Midbrain (tissue), 1 donor: ENCODE measurements at regions not wholly inside any gene's neighbourhood (a gene's known extent, or its start where the extent isn't known, plus 50 kb on each side); places are given as distances from the start of the nearest gene placed in this dataset.
"Not testable (repeated sequence)": the region's sequence is repeated elsewhere in the genome, so short reads cannot be mapped to it uniquely, and the experiment has no call there.

Source experiments
- DNase-seq: peaks from one replicate; lab custom pipeline; 2025; lab: John Stamatoyannopoulos, UW

DNA sequence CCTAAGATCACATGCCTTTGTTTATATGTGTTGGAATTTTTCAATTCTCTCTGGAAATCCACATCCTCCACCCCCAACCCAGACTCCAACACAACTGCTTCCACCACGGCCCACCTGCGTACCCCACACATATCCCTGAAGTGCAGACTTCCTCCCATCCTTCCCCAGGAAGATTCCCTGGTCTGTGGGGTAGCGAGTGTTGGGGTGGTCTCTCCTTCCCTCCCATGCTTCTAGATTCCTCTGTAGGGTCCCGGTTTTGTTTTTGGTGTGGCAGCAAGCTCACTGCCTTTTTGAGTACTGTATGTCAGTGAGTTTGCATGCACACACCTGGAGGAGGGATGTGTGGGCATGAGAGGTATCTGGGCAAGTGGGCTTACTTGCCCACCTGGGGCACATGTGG is 127.6 kb downstream of the MRPL14 start:
- DNase-seq, result no peak

DNA sequence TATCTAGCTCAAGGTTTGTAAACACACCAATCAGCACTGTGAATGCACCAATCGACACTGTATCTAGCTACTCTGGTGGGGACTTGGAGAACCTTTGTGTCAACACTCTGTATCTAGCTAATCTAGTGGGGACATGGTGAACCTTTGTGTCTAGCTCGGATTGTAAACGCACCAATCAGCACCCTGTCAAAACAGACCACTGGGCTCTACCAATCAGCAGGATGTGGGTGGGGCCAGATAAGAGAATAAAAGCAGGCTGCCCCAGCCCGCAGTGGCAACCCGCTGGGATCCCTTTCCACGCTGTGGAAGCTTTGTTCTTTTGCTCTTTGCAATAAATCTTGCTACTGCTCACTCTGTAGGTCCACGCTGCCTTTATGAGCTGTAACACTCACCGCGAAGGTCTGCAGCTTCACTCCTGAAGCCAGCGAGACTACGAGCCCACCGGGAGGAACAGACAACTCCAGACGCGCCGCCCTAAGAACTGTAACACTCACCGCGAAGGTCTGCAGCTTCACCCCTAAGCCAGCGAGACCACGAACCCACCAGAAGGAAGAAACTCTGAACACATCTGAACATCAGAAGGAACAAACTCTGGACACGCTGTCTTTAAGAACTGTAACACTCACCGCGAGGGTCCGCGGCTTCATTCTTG is 128.5 kb downstream of the MRPL14 start:
- DNase-seq, result not testable (repeated sequence)

DNA sequence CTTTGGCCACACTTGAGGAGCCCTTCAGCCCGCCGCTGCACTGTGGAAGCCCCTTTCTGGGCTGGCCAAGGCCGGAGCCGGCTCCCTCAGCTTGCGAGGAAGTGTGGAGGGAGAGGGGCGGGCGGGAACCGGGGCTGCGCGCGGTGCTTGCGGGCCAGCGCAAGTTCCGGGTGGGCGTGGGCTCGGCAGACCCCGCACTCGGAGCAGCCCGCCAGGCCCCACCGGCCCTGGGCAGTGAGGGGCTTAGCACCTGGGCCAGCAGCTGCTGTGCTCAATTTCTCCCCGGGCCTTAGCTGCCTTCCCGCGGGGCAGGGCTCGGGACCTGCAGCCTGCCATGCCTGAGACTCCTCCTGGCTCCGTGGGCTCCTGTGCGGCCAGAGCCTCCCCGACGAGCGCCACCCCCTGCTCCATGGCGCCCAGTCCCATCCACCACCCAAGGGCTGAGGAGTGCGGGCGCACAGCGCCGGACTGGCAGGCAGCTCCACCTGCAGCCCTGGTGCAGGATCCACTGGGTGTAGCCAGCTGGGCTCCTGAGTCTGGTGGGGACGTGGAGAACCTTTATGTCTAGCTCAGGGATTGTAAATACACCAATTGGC is 129.2 kb downstream of the MRPL14 start:
- DNase-seq, result not testable (repeated sequence)

DNA sequence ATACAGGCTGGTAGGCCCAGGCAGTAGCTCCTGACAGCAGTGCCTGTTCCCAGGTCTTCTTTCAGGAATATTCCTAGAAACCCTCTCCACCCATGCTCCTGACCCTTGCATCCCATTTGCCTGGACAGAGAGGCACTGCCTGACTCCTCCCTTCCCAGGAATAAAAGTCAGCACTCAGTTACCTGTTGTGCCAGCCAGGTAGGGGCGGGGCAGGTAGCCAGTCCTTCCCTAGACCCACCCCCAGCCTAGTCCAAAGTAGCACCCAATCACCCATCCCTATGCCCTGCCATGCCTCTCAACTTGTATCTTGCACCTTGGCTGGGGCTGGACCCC is 129.9 kb downstream of the MRPL14 start:
- DNase-seq, result no peak

DNA sequence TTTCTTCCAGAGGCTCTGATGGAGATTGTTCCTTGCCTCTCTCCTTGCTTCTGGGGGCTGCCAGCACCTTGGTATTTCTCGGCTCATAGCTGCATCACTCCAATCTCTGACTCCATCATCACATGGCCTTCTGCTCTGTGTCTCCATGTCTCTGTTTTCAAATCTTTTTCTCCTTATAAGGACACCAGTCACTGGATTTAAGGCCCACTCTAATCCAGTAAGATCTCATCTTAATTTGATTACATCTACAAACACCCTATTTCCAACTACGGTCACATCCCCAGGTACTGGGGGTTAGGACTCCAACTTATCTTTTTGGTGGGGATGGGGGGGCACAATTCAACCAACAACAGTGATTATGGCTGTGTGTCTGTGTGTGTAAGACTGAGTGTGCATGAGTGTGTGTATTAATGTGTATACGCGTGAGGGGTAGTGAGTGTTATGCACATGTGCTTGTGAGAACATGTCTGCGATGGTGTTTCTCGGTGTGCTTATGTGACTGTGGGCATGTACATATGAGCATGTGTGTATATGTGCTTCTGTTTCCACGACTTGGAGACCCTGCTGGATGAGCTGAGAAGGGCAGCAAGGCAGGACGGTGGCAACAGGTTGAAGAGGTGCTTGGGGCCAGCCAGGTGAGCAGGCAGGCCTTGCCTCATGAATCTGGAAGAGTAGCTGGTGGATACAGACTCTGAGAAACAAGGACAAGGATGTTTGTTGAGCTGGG is 130.5 kb downstream of the MRPL14 start:
- DNase-seq, result no peak

GRCh38 chr6:43995137-43995536 is 132.1 kb downstream of the MRPL14 start:
- no peak for DNase-seq

DNA sequence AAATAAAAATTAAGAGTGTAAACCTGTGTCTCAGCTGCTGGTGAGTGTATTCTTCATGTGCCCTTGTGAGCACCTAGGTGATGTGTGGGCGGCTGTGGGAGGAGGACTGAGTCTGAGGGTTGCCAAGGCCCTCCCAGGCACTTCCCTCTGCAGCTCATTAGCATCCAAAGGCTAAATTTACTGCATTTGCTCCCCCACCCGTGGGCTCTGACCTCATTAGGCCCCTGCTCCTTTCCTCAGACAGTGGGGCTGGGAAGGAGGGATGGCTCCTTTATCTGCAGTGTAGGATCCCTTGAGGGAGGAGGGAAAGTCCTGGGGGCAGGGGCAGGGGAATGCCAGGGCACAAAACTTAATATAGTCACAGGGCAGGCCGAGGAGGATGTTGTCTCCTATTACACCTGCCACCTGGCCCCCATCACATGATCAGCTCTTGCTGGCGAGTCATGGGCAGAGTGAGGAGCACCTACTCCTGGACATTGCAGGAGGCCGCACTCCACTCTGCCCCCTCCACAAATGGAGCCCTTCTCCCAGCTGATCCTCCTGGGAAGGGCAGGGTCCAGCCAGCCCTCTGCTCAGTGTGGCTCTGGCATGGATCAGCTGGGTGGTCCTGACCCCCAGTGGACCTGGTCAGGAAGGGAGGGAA is 133.2 kb downstream of the MRPL14 start:
- DNase-seq, result no peak

DNA sequence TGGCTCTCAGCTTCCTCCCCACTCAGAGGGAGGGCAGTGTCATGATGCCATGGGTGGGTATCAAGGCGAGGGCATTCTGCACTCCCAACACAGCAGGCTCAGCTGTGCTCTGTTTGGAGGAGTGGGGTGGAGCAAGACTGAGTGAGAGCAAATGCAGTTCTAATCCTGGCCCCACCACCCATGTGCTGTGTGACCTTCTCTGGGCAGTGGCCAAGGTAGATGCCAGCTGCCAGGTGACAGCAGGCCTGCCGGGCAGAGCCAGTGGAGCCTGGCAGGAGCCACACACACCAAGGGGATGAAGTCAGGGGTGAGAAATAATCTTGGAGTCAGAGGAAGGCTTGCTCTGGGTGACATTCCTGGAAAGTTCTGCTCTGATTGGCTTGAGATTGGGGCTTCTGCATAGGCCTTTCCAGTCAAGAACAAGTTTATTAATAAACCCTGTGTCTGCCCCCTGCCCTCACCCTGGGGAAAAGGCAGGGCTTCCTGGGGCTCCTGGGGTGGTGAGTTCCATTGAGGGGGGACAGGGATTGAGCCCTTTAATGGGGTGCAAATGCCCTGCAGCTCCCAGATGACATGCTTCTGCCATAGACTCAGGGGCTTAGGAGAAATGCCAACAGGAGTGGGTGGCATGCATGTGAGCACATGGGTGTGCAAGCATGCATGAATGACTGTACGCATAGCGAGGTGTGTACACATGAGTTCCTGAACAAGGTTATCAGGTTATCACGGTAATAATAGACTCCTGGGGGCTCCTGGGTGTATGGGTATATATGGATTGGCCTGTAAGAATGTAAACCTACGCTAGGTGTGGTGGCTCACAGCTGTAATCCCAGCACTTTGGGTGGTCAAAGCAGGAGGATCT is 134.2 kb downstream of the MRPL14 start:
- DNase-seq, result no peak

- no peak for DNase-seq
Observed at GRCh38 chr6:43992126-43992663, 135.1 kb downstream of the MRPL14 start.

DNA sequence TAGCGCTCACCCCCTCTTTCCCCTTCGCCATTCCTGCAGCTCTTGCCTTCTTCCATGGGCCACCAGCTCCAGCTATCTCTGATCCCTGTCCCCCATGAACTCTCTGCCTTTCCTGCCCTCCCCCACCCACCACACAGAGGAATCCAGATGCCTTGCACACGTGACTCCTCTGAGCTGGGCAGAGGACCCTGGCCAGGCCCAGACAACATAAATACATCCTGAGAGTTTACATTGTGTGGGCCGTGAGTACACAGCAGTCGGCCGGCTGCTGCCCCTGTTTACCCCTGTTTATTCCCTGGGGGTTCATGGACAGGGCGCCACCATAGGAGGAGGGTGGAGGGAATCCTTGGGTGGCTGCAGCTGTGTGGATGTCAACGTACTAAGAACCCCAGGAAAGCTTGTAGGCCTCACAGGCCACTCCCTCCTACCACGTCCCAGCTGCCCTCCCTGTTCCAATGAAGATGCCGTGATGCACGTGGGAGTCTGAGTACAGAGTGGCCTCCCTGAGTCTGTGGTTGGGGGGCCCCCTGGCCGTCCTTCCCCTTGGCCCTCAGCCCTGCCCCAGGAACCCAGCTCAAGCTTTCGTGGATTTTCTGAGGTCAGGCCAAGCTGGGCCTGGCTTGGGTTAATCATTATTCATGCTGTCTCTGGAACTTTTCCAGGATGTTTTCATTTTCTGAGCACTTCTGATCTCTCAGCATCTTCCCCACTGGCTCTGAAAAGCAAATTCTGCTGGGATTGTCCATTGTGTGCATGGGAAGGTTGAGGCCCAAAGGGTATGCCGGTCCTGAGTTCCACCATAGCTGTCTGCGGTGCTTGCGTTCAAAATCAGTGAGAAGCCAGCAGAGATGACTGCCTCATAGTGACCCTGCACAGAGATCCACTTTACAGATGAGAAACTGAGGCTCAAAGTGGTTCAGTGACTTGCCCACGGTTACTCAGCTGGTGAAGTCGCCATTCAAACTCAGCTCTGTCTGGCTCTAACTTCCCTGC is 136.3 kb downstream of the MRPL14 start:
- no peak for DNase-seq

DNA sequence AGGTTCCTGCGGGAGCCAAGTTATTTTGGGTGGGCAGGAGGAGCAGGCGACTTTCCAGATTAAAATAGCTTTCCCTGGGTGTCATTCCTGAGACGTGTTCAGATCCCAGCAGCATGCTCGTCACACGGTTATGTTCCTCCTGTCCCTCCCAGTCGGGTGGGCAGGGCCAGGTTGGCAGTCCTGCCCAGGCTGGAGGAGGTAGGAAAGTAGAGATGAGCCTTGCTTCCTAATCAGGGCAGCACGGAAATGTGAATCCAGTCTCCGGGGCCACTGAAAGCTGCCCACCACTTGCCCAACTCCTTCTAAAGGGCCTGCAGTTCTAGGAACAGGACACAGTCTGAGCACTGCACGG is 137.0 kb downstream of the MRPL14 start:
- no peak for DNase-seq

- DNase-seq, result no peak
Observed at GRCh38 chr6:43989581-43990146, 137.6 kb downstream of the MRPL14 start.

GRCh38 chr6:43988801-43989200 is 138.5 kb downstream of the MRPL14 start:
- no peak for DNase-seq

DNA sequence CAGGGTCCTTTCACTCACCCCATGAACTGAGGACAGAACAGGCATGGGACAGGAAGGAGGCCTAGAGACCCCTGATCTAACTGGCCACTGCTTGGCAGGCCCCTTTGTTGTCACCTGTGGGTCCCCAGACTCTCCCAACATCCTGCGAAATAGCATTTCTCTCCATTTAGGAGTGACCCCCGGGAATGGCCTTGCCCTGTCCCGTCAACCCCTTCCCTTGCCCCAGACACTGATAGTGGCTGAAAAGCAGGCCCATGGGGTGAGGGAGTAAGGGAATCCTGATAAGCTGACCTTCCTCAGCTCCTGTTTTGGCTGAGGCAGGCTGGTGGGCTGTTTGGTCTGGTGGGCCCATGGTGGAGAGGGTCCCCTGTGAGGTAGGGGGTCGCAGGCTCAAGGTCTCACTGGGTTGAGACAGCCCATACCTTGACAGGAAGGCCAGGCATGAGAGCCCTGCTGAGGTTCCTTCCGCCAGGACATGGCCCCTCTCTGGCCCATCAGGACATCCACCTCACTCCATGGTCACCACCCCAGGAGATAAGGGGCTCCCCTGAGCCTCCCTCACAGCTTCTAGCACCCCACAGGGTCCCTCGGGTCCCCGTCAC is 139.3 kb downstream of the MRPL14 start:
- no peak for DNase-seq

DNA sequence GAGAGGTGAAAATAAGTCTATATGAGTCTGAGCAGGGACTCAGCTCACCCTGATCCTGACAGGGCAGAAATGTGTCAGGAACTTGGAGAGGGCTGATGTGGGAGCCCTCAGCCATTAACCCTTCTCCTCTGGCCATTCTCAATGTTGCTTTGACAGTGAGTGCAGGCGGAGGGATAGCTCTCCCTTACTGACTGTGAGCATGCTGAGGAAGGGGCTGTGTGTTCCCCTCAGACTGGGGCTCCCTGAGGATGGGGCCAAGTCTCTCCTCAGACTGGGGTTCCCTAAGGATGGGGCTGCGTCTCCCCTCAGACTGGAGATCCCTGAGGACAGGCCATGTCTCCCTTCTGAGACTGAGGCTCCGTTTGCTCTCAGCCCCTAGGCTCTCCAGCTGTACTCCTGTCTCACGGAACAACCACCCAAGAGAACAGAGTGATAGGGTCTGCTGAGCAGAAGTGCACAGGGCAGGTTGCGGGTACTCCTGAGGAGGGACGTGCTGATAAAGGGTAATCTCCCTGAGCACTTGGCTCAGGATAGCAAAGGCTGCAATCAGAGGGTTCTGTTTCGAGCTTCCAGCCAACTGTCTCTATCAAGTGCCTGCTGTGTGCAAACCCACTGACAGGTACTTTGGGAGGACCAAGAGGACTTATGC is 141.0 kb downstream of the MRPL14 start:
- no peak for DNase-seq

DNA sequence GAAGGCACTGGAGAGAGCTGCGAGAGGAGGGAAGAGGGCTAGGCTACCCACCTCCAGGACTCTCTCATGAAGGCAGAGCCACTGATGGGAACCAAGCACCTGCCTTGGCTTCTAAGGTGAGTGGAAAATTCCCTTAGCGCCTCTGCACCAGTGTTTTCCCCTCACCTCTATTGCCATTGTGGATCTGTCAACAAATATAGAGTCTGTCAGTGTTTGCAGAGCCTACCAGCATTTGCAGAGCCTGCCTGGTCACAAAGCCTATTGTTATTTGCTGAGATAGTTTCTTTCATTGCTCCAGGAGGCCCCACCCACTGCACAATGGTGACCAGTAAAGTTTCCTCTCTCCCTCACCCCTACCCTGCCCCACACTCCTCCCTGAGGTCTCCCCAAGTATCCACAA is 141.9 kb downstream of the MRPL14 start:
- no peak for DNase-seq

GRCh38 chr6:43984442-43985321 is 142.6 kb downstream of the MRPL14 start:
- no peak for DNase-seq

- no peak for DNase-seq
Observed at GRCh38 chr6:43983632-43984031, 143.6 kb downstream of the MRPL14 start.
